B cell (primary cell): ENCODE measurements at regions not wholly inside any gene's neighbourhood (a gene's known extent, or its start where the extent isn't known, plus 50 kb on each side); places are given as distances from the start of the nearest gene placed in this dataset.

ENCODE experiments used
- EZH2 ChIP-seq: IDR thresholded peaks from 2 replicates; pipeline ENCODE4 v1.6.1; 2012; ENCODE audit warnings: borderline replicate concordance, low read depth, mild to moderate bottlenecking, moderate library complexity, low read length; ENCODE audit not compliant: insufficient read depth, poor library complexity, severe bottlenecking
- TF ChIP-seq, protein P1 (sequence below): fragments of 200-600 bp; IDR thresholded peaks from one replicate; pipeline ENCODE4 v1.8.0; 2022; ENCODE audit warnings: antibody characterized with exemption, mild to moderate bottlenecking

DNA sequence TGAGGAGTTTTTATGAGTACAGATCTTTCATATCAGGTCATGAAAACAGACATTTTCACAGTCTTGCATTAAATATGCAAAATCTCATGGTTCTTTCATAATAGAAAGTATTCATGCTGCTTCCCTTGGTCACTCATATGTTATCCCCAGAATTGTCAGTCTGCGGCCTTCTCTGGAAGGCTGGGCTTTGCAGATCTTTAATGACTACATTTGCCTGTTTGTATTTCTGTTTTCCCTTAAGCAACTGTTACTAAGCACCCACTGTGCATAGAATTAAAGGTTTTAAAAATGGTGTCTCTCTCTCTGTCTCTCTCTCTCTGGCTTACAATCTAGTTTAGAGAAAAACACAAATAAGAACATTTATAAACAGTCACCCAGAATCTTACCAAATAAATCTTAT lies 456.3 kb downstream of the RIT2 start:
- TF ChIP-seq, protein P1, sequence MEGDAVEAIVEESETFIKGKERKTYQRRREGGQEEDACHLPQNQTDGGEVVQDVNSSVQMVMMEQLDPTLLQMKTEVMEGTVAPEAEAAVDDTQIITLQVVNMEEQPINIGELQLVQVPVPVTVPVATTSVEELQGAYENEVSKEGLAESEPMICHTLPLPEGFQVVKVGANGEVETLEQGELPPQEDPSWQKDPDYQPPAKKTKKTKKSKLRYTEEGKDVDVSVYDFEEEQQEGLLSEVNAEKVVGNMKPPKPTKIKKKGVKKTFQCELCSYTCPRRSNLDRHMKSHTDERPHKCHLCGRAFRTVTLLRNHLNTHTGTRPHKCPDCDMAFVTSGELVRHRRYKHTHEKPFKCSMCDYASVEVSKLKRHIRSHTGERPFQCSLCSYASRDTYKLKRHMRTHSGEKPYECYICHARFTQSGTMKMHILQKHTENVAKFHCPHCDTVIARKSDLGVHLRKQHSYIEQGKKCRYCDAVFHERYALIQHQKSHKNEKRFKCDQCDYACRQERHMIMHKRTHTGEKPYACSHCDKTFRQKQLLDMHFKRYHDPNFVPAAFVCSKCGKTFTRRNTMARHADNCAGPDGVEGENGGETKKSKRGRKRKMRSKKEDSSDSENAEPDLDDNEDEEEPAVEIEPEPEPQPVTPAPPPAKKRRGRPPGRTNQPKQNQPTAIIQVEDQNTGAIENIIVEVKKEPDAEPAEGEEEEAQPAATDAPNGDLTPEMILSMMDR = no peak
- TF ChIP-seq EZH2 = no peak
